GM18508 (cell line): ENCODE measurements at regions not wholly inside any gene's neighbourhood (a gene's known extent, or its start where the extent isn't known, plus 50 kb on each side); places are given as distances from the start of the nearest gene placed in this dataset.
"Not testable (repeated sequence)": the region's sequence is repeated elsewhere in the genome, so short reads cannot be mapped to it uniquely, and the experiment has no call there.

ENCODE experiments used
- ATAC-seq: cut with Tn5 transposase; IDR thresholded peaks from one replicate; pipeline ENCODE4 v1.9.1; 2021; ENCODE audit warnings: moderate number of reproducible peaks; ENCODE audit not compliant: insufficient read depth, unreplicated experiment

DNA sequence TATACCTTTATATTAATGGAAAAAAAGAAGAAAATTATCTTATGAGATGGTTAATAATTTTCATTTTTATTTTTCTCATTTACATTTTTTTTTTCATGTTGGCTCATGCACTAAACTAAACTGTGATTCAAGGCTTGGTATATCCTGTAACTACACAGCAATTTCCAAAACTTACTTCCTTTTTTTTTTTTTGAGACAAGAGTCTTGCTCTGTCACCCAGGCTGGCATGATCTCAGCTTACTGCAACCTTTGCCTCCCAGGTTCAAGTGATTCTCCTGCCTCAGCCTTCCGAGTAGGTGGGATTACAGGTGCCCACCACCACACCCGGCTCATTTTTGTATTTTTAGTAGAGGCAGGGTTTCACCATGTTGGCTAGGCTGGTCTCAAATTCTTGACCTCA is 224.9 kb upstream of the FANCL start:
- ATAC-seq, result not testable (repeated sequence)

DNA sequence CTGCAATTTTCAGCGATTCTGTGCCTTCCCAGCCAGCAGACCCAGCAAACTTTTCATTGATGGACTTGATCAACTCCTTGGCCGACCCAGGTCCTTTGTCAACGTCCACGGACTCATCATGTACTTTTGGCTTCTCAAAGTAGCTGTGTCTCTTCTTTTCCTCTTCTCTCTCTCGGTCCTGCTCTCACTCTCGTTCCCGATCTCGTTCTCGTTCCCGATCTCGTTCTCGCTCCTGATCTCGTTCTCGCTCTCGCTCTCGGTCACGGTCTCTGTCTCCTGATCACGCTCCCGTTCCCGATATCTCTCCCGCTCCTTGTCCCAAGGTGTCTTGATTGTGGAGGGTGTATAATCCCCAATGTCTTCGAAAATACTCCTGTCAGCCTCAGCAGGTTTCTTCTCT is 219.5 kb upstream of the FANCL start:
- no peak for ATAC-seq

DNA sequence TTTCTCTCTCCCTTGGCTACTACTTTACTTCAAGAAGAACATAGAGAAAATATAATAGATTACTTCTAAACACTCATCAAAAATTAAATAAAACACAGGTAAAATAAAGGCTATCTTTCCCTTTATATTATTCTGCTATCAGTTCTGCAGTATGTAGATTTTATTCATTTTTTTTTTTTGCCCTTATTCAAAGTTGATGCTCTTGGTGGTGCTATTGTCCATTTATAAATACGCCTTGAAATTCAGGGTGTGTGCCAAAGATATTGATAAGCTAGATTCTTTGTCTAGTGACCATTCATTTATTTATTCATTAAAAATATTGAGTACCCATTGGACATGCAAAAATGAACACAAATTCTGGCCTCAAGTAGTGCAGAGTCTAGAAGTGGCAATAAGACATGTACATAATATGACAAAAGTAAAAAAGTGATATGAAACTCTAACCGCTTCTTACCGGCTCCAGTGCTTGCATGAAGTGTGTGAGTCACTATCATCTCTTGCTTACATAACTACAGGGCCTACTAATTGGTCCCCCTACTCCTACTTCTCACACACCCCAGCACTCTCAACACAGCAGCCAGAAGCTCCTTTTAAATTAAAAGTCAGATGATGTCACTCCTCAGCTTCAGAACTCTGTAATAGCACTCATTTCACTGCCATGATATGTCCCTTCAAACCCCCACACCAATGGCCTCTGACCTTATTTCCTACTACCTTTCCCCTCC is 208.3 kb upstream of the FANCL start:
- ATAC-seq, result peak; percentile 89

DNA sequence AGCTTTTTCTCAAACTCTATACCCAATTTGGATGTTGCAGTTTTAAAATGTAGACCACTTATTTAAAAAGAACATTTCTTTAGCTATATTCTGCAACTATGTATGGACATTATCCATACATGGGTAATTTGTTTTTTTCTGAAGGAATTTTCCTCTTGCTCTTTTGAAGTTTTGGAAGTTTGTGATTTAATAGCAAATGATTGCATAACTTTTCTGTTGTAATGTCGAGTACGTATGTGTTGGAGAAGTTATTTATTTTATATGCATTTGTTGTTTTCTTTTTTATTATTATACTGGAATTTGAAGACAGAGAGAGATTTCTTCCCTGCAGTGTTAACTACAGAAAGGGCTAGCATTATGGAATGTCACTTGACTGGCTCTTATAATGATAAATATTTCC is 207.7 kb upstream of the FANCL start:
- no peak for ATAC-seq

DNA sequence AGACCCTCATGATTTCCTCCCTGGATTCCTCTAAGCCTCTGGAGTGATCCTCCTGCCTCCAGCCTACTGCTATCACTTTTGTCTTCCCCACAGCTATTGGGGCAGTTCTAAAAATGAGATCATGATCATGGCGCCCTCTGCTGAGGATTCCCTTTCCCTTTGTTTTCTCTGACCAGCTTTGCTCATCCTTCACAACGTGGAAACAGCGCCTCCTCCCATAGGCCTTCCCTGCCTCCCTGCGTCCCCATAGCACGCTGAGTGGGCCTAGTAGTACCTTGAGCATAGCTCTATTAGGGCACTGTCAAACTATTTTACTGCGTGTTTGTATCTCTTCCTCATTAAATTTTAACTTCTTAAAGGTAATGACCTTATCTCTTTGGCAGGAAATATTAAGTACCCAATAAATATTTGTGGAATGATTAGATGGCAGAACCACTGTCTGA is 207.0 kb upstream of the FANCL start:
- no peak for ATAC-seq

DNA sequence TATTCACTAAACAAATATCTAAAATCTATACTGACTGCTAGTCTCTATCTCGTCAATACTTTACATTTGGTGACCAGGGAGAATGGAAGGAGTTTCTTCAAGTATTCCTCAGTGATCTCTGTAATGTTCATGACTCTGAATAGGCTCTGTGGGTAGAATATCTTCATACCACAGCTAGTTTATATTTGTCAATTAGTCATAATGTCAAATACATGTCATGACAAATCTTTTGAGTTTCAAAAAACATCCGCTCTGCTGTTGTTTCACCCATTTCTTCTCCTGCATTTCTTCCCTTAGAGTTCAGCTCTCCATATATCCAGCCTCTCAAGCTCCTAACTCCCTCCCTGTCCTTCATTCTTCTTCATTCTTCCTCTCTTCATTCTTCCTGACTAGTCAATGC is 206.5 kb upstream of the FANCL start:
- ATAC-seq, result no peak

DNA sequence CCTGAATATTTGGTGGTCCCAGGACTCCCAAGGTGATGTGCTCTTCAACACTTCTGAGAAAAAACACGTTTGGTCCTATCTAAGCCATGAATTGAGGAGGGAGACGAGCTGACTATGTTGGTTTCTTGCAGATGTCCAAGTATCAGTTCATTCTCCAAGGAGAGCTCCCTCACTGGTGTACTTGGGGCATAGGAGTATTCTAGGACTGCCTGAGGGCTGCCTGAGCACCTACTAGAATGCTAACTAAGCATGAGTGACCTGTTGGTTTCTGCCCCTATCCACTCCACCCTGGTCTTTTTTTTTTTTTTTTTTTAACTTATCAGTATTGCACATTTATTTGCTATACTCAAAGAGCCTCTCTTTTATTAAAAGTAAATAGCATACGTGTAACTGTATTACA is 200.5 kb upstream of the FANCL start:
- no peak for ATAC-seq

DNA sequence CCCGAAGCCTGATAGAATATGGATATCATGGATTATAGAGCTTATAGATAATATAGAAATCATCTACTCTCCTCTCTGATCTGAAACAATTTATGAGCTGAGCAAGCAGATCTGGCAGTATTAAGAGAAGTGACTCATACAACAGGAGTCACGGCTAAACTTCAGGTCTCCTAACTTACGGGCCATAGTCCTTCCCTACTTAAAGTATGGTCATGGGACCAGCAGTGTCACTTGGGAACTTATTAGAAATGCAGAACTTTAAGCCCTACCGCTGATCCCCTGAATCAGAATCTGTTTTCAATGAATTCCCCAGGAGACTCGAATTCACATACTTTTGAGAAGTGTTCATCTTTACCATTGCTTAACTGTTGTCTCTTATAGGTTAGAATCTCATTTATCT is 195.7 kb upstream of the FANCL start:
- no peak for ATAC-seq

DNA sequence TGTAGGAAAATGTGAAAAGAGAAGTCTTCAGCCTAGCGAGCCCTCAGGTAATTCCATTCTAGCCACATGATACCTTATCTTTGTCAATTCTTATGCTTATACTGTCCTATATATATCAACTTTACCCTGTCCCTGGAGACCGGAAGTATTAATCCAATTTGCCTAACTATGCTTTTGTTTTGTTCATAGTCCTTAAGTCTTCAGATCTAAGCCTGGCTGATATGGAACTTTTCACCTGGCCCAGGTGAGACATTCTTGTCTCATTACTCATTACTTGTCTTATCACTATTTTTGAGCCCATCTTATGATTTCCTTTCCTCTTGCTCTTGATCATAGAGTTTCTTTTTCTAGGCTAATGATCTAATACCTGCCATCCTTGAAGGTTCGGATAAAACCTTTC is 194.1 kb upstream of the FANCL start:
- no peak for ATAC-seq

DNA sequence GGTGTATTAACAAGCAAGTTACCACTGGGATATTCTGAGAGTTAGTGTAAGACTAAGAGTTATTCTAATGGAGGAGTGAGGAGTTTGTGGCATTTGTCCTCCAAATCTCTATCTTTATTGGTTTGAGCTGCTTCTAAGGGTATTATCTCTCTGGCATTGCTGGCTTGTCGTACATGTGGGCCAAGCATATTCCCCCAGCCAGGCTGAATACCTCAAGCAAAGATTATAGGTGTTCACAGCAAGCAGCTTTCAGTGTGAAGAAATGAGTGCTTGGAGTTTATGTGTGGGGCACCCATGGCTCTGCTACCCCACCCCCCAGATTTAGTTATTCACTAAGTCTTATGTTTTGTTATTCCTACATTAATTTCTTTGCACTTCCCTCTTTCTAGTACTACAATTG is 193.6 kb upstream of the FANCL start:
- no peak for ATAC-seq

DNA sequence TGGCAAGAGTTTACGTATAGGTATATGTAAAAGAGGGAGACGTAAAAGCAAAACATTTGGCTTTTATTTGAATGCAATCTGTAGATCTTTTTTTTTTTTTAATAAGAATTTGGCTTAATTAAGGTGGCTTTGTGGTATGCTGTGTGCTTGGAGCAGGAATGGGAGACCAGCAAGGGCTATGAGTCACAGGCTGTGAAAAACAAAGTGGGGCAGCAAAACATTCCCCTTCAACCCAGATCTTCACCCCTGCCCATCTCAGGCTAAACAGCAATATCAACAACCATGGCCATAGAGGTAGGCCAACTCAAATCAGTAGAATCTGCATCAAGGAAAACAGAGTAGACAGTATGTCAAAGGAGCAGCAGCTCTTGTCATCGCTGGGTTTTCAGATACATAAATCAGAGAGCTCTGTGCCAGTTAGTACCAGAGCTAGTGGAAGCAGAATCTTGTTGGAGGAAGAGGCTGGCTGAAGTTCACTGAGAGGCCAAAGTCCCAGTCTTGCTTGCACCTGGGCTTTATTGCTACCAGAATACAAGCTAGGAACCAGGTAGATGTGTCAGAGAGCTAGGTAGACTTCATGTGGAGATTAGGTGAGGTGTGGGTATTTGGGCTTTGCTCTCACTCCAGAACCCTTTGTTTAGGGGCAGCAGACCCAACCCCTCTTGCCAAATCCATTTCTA is 191.5 kb upstream of the FANCL start:
- ATAC-seq, result no peak

DNA sequence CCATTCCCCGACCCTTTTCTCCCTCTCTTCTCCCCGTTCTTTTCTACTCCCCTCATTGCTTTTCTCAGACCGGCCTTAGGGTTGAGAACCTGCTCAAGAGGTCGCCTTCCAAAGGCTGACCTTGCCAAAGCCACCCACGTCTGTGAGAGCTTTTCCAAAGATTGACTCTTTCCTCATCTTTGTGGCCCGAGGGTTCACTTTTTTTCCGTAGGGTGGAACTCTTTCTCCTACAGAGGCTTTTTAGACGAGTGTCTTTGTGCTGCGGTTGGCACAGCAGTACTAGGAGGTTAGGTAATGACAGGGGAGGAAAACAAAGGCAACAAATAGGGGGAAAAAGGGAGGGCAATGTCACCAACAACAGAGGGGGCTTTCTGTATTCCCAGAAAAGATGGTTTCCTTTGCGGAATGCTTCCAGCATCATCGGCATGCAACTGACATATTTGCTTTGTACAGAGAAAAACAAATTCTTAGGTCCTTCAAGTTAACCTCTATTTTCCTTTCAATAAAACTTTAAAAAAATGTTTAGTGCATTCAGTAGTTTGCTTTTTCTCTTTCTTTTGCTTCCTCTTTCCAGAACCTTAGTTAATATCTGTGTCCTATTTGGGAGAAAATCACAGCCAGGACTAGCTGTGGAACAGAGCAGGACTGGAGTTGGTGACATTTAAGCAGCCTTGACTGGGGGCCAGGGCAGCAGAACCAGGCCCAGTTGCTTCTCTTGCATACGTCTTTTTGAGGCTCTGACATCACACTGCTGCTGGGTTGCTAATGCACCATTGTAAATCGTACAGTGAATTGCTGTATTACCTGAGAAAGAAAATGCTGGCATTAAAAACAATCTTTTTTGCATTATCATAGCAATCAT is 188.1 kb upstream of the FANCL start:
- no peak for ATAC-seq

DNA sequence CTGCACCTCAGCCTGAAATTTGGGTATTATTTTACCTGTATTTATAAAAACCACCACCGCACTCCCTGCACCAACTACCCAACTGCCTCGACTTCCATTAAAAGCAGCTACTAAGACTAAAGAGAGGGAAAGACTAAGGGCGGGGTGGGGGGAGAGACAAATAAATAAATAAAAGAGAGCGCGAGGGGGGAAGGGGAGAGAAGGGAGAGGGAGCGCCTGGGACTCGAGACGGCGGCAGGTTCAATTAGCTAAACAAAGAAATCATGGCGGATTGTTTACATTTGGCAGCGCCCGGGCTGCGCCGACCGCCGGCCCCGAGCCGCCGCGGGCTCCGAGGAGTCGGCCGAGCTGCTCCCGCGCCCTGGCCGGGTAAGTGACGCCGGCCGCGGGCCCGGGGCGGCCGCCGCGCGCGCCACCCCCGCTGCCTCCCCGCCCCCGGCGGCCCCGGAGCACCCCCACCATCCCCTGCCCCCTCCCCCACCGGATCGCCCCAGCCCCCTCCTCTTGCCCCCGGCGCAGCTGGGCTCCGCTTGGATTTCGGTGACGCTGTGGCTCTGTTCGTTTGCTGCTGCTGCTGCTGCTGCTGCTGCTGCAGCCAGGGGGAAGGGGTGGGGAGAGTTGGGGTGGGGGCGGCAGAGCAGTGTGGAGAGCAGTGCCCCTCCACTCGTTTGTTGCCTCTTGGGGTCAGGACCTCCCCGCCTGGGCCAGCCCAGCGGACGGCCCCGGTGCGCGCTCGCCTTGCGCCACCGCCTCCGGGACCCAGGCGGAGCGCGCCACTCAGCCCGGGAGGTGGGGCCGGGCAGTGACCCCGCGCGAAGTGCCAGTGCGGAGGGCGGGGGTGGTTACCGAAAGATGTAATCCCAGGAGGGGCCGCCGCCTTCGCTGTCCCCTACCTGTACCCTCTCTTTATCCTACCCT is 187.2 kb upstream of the FANCL start:
- no peak for ATAC-seq

DNA sequence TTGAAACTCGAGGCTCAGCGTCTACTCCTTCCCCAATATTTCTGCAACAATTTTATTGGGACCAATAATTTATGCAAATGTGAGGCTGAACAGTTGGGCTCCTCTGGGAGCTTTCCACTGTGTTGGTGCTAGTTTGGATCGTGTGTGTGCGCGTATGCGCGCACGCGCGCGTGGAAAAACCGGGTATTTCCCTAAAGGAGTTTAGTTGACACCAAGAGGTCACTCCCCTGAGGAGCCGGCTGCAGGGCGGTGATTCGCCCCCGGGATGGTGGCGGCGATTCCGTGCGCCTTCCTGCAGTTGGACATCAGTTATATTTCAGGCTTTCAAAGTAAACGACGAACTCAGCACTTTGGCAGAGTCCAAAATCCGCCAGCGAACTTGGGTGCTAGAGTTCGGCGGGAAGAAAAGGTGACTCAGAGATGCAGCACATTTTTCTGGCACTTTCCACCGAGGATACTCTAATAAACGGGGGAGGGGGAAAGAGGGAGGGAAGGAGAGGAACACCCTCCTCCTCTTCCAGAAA is 186.5 kb upstream of the FANCL start:
- no peak for ATAC-seq

DNA sequence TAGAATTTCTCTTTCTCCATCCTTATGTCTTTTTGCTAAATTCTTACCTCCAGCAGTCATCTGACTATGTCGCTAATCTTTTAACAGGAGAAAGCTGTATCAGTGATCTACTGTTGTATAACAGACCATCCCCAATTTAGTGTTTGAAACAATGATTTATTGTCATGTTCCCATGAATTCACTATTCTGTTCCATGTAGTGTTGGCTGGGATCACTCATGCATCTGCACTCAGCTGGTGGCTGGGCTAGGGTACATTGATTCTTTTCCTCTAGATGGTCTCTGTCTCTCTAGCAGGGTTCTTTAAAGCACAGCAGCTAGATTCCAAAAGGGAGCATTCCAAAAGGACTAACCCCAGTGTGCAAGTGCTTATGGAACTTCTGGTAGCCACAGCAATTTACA is 184.2 kb upstream of the FANCL start:
- no peak for ATAC-seq

DNA sequence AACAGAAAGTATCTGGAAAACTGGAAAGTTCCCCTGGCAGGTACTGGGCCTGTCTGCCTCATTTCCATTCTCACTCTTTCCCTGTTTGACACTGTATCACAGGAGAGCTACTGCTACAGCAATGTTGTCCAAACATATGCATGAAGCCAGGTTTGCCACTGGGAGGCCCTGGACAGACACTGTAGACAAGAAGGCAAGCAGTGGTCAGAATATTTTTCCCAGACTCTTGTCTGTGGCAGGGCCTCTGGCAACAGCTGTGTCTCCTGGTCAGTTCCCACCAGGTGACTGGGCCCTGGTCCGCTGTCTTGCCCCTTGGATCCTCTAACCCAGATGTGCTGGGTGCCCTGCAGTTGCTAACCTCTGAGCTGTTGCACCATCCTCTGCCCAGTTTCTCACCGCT is 178.9 kb upstream of the FANCL start:
- no peak for ATAC-seq

DNA sequence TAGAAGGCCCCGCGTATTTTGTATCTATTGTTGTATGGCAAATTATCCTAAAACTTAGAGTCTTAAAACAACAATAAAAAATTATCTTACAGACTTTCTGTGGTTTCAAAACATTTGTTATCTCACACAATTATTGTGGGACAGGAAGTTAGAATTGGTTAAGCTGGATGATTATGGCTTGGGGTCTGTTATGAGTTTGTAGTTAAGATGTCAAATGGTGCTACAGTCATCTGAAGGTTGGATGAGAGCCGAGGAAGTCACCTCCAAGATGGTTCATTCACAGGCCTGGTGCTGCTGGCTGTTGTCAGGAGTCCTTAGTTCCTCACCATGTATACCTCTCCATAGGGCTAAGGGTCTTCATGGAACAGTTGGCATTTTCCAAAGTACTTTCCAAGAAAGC is 175.6 kb upstream of the FANCL start:
- ATAC-seq, result no peak

DNA sequence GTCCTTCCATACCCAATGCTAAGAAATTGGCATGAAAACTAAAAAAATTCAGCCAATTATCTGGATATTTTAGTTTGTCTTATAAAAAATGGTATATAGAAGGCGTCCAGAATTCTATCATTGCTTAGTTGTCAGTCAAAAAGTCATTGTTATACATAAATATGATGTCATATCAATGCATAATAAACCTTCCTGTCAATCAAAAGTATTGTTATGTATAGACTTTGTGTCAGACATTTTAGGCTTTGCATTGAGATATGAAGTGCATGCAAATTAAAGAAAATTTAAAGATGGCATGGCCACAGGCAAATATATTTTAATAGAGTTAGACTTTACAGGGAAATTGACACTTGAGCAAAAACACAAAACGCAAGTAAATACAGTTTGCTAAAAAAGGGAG is 173.4 kb upstream of the FANCL start:
- no peak for ATAC-seq

DNA sequence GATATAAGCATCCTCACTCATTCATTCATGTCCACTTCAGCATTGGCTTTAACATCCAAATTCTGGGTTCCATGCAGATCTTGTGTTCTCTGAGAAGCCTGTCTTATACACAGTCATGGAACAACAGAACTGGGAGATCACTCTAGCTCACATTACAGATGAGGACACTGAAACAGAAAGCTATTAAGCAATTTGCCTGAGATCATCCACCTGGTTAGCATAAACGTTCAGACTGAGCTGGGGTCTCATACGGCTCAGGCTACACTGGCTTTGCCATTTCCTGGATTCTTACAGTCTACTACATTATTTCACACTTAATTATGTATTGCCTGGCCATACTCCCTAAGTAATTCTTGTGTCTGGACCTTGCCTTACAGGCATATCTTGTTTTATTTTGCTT is 169.4 kb upstream of the FANCL start:
- no peak for ATAC-seq

DNA sequence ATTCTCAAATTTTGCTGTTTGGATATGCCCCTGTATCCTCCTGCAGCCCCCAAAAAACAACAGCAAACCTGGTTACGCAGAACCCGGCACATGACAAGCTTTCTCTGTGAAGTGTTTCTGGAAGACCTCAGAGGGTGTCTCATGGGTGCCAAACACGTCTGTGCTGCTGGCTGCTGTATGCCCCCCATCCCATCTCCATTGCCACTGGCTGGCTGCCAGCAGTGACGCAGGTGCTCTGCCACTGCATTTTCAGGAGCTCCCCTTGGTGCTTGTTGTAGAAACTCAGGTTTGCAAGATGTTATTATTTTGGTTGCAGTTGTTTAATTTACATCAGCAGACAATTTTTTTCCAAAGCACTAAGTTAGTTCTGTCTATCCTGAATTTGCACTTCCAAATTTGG is 166.4 kb upstream of the FANCL start:
- ATAC-seq, result no peak
